T-helper 17 cell (primary cell): ENCODE measurements at regions not wholly inside any gene's neighbourhood (a gene's known extent, or its start where the extent isn't known, plus 50 kb on each side); places are given as distances from the start of the nearest gene placed in this dataset.

Experiments
- ATAC-seq: fragments of 150-1000 bp; cut with Tn5 transposase; 2 replicates; pipeline ENCODE4 v1.10.0; 2021; ENCODE audit warnings: mild to moderate bottlenecking, moderate library complexity
- DNase-seq, 3 donors: peaks; one replicate each; pipeline versions ENCODE4 v3.0.0 to v3.0.0-alpha.2; 2020 to 2021
- H3K9me3 ChIP-seq: one replicate; pipeline ENCODE4 v1.7.0; 2013; ENCODE audit warnings: low read length, mild to moderate bottlenecking; ENCODE audit not compliant: control insufficient read depth, poor library complexity, severe bottlenecking
- H3K27ac Mint-ChIP-seq: one replicate; pipeline ENCODE4 v1.8.0; 2022; ENCODE audit warnings: mild to moderate bottlenecking, moderate library complexity, mixed read lengths
- H3K27me3 Mint-ChIP-seq: one replicate; pipeline ENCODE4 v1.8.0; 2022; ENCODE audit warnings: mixed read lengths
- H3K36me3 Mint-ChIP-seq: one replicate; pipeline ENCODE4 v1.8.0; 2022; ENCODE audit warnings: low read depth, mixed read lengths
- H3K4me1 Mint-ChIP-seq: one replicate; pipeline ENCODE4 v1.8.0; 2022; ENCODE audit warnings: mild to moderate bottlenecking, mixed read lengths
- H3K4me3 Mint-ChIP-seq: one replicate; pipeline ENCODE4 v1.8.0; 2022; ENCODE audit warnings: mild to moderate bottlenecking, moderate library complexity, mixed read lengths

DNA sequence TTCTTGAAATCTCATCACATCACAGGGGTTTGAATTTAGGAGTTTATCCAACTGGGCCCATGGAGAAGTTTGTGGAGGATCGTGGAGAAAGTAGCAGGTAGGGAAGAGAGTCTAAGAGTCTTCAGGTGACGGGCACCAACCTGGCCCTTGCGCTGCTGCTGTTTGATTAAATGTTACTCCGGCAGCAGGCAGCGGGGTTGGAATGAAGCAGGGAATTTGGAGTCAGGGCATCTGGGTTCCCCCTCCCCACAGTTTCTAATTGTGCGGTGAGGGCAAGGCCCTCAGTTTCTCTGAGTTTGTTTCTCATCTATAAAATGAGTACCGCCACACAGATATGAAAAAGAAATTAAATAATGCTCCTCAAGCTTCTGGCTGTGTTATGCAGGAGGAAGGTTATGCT, 182.9 kb upstream of the RGMA start:
- DNase-seq (no peak), ATAC-seq (no peak)
- H3K36me3 Mint-ChIP-seq = no peaks in the 10 kb centered on the region
- H3K27ac Mint-ChIP-seq = no peak overlapping the region
- H3K4me3 Mint-ChIP-seq = no peak overlapping the region
- no peaks in the 10 kb centered on the region for H3K4me1 Mint-ChIP-seq
- no peaks in the 10 kb centered on the region for H3K9me3 ChIP-seq
- no peaks in the 10 kb centered on the region for H3K27me3 Mint-ChIP-seq

GRCh38 chr15:93270937-93271467, 182.0 kb upstream of the RGMA start:
- Mint-ChIP-seq H3K27me3 (no peaks in the 10 kb centered on the region), H3K4me3 (no peak overlapping the region), H3K4me1 (no peaks in the 10 kb centered on the region), H3K27ac (no peak overlapping the region), H3K36me3 (no peaks in the 10 kb centered on the region)
- ATAC-seq (no peak), DNase-seq (no peak)
- H3K9me3 ChIP-seq = no peaks in the 10 kb centered on the region

GRCh38 chr15:93268066-93268465, 179.1 kb upstream of the RGMA start:
- H3K27ac Mint-ChIP-seq = no peak overlapping the region
- no peak overlapping the region for H3K4me3 Mint-ChIP-seq
- H3K9me3 ChIP-seq = no peaks in the 10 kb centered on the region
- ATAC-seq (no peak), DNase-seq (no peak)
- no peaks in the 10 kb centered on the region for H3K4me1 Mint-ChIP-seq
- H3K36me3 Mint-ChIP-seq = no peaks in the 10 kb centered on the region
- H3K27me3 Mint-ChIP-seq = no peaks in the 10 kb centered on the region

DNA sequence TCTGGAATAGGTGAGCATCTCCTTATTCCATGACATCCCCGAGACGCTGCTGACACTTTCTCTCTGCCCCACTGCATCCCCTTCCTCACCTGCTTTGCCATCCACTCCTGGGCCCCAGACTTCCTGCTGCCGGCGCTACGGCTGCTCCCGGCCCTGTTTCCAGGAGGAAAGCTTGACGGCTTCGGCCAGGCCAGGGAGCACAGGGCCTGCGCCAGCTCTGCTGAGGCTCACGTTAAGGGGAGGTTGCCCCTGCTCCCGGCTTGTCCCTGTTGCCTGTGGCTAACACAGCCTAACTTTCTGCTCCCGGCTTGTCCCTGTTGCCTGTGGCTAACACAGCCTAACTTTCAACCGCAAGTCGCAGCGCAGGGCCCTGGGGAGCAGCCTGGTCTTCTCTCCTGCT, 177.3 kb upstream of the RGMA start:
- DNase-seq (no peak), ATAC-seq (no peak)
- no peaks in the 10 kb centered on the region for H3K27me3 Mint-ChIP-seq
- no peaks in the 10 kb centered on the region for H3K9me3 ChIP-seq
- H3K36me3 Mint-ChIP-seq = no peaks in the 10 kb centered on the region
- no peaks in the 10 kb centered on the region for H3K4me1 Mint-ChIP-seq
- no peak overlapping the region for H3K27ac Mint-ChIP-seq
- no peak overlapping the region for H3K4me3 Mint-ChIP-seq

- no peaks in the 10 kb centered on the region for H3K9me3 ChIP-seq
- H3K27me3 Mint-ChIP-seq = peaks cover 7% of the 10 kb centered on the region
- no peak overlapping the region for H3K27ac Mint-ChIP-seq
- H3K4me3 Mint-ChIP-seq = no peak overlapping the region
- no peak for ATAC-seq
- DNase-seq = no peak
- no peaks in the 10 kb centered on the region for H3K4me1 Mint-ChIP-seq
- H3K36me3 Mint-ChIP-seq = no peaks in the 10 kb centered on the region
Observed at GRCh38 chr15:93265111-93265556, 176.1 kb upstream of the RGMA start.

DNA sequence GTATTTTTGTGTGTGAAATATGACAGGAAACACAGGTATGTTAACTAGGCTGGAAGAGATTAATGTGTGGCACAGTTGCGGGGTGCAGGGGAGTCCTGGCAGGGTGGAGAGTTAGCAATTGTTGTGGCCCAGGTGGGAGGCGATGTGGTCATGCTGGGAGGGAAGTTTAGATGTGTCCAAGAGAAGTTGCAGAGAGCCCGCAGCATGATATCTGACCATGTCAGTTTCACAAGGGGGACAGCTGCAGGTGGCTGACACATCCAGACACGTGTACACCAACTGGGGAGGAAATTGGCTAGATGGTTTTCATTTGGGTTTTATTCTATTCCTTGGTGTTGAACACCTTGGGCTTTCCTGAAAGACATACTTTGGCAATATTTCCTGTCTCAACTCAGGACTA, 172.8 kb upstream of the RGMA start:
- H3K9me3 ChIP-seq = no peaks in the 10 kb centered on the region
- Mint-ChIP-seq H3K27ac (no peak overlapping the region), H3K27me3 (peaks cover 14% of the 10 kb centered on the region), H3K4me3 (no peak overlapping the region), H3K4me1 (no peaks in the 10 kb centered on the region), H3K36me3 (no peaks in the 10 kb centered on the region)
- DNase-seq = no peak
- no peak for ATAC-seq

GRCh38 chr15:93257920-93258319, 168.9 kb upstream of the RGMA start:
- H3K4me3 Mint-ChIP-seq = no peak overlapping the region
- H3K9me3 ChIP-seq = no peaks in the 10 kb centered on the region
- H3K27me3 Mint-ChIP-seq = peaks cover 30% of the 10 kb centered on the region
- DNase-seq = no peak
- H3K27ac Mint-ChIP-seq = no peak overlapping the region
- H3K4me1 Mint-ChIP-seq = no peaks in the 10 kb centered on the region
- ATAC-seq = no peak
- H3K36me3 Mint-ChIP-seq = no peaks in the 10 kb centered on the region

DNA sequence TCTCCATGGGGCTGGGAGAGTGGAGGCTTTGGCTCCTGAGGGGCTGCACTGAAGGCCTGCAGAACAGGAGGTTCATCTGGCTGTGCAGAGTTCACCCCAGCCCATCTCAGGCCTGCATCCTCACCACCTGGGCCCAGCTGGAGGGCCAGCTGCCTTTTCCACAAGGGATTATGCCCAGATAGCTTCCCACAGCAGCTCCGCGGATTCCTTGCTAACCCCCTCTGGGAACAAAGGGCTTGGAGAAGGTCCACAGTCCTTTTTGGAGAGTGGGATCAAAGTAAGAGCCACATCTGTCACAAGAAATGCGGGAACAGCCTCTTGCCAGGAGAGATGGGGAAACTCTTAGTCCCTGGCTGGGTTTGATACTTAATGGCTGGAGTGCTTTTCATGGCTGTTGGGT, 164.7 kb upstream of the RGMA start:
- H3K9me3 ChIP-seq = no peaks in the 10 kb centered on the region
- DNase-seq (no peak), ATAC-seq (no peak)
- Mint-ChIP-seq H3K4me1 (no peaks in the 10 kb centered on the region), H3K36me3 (no peaks in the 10 kb centered on the region), H3K27ac (no peak overlapping the region), H3K27me3 (peaks cover 22% of the 10 kb centered on the region), H3K4me3 (no peak overlapping the region)

DNA sequence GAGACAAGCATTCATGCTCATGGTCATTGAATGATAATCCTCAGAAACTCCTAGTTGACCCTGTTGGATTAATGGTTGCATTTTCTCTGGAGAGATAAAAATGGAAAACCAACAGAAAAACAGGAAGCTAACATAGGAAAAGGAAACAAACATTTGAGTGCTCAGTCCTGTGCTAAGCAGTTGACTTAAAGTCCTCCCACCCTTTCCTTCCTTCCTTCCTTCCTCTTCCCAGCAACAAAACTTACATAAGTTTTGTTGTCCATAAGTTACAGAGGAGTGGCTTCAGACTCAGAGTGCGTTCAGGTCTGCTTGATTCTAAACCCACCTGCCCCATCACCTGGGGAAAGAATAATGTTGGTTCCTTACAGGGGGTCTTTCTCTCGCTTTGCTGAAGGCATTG, 163.8 kb upstream of the RGMA start:
- no peak overlapping the region for H3K4me3 Mint-ChIP-seq
- H3K27ac Mint-ChIP-seq = no peak overlapping the region
- ATAC-seq (no peak), DNase-seq (no peak)
- H3K4me1 Mint-ChIP-seq = no peaks in the 10 kb centered on the region
- peaks cover 30% of the 10 kb centered on the region for H3K27me3 Mint-ChIP-seq
- no peaks in the 10 kb centered on the region for H3K36me3 Mint-ChIP-seq
- no peaks in the 10 kb centered on the region for H3K9me3 ChIP-seq

- no peak overlapping the region for H3K4me3 Mint-ChIP-seq
- DNase-seq = no peak
- no peaks in the 10 kb centered on the region for H3K9me3 ChIP-seq
- H3K36me3 Mint-ChIP-seq = no peaks in the 10 kb centered on the region
- no peak overlapping the region for H3K27ac Mint-ChIP-seq
- ATAC-seq = no peak
- H3K4me1 Mint-ChIP-seq = no peaks in the 10 kb centered on the region
- H3K27me3 Mint-ChIP-seq = peaks cover 48% of the 10 kb centered on the region
Observed at GRCh38 chr15:93250950-93251349, 161.9 kb upstream of the RGMA start.

DNA sequence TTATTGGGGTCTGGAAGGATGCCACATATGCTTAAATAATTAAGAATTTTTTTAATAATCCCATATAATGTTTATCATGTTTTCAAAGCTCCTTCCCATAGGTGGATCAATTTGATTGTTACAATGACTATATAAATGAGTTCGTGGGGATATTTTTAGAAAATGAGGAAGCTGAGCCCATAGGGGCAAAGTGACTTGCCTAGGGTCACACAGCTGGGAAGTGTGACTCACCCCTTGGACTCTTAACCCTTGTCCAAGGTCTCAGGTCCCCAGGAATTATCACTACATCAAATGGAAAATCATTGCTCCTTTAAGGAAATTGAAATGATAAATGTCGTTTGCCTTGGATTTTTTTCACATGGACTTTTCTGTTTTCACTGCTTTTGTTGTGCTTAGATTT, 161.2 kb upstream of the RGMA start:
- no peak overlapping the region for H3K27ac Mint-ChIP-seq
- no peak for DNase-seq
- peaks cover 49% of the 10 kb centered on the region for H3K27me3 Mint-ChIP-seq
- H3K9me3 ChIP-seq = no peaks in the 10 kb centered on the region
- no peaks in the 10 kb centered on the region for H3K4me1 Mint-ChIP-seq
- H3K36me3 Mint-ChIP-seq = no peaks in the 10 kb centered on the region
- no peak overlapping the region for H3K4me3 Mint-ChIP-seq
- ATAC-seq = no peak

DNA sequence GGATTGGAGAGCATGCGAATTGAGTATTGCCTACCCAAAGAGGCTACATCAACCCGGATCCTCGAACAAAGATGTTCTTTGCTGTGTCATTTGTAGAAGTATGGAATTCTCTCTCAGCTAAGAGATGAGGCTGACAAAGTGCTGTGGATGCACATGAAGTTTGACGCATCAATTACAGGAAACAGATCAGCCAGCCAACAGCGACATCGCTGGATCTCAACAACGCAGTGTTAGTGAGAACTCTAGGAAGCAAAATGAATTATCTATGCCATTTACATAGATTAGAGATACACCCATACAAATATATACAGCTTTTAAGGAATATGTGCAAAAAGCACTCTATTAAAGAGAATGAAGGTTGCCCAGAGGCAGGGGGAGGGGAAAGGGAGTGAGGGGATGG, 160.6 kb upstream of the RGMA start:
- ATAC-seq = no peak
- Mint-ChIP-seq H3K27ac (no peak overlapping the region), H3K4me1 (no peaks in the 10 kb centered on the region), H3K27me3 (peaks cover 53% of the 10 kb centered on the region), H3K36me3 (no peaks in the 10 kb centered on the region), H3K4me3 (no peak overlapping the region)
- DNase-seq = no peak
- no peaks in the 10 kb centered on the region for H3K9me3 ChIP-seq

GRCh38 chr15:93247466-93248121, 158.6 kb upstream of the RGMA start:
- DNase-seq (no peak), ATAC-seq (no peak)
- Mint-ChIP-seq H3K4me1 (no peaks in the 10 kb centered on the region), H3K36me3 (no peaks in the 10 kb centered on the region), H3K27me3 (peaks cover 47% of the 10 kb centered on the region), H3K4me3 (no peak overlapping the region), H3K27ac (no peak overlapping the region)
- no peaks in the 10 kb centered on the region for H3K9me3 ChIP-seq
